HG03520 (cell line): ENCODE measurements at regions not wholly inside any gene's neighbourhood (a gene's known extent, or its start where the extent isn't known, plus 50 kb on each side); places are given as distances from the start of the nearest gene placed in this dataset.
"Not testable (repeated sequence)": the region's sequence is repeated elsewhere in the genome, so short reads cannot be mapped to it uniquely, and the experiment has no call there.

Experiments
- ATAC-seq: cut with Tn5 transposase; IDR thresholded peaks from one replicate; pipeline ENCODE4 v1.9.1; 2021; ENCODE audit warnings: mild to moderate bottlenecking, moderate library complexity; ENCODE audit not compliant: unreplicated experiment

DNA sequence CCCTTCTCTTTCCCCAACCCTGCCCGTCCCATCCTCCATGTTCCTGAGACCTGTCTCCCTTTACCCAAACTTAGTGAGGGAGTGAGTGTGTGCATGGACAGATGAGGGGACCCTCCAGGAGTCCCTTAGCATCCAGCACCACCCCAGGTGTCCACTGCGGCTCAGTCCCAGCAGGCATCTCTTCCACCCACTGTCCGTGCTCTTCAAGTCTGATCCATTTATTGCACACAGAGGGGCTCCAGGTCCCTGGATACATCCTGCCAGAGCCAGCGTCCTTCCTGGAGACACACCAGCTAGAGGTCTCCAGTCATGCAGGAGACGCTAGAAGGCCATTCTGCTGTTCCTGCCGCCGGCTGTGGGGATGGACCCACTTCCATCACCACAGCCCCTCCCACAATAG, 239.2 kb downstream of the ADGRD1 start:
- no peak for ATAC-seq

DNA sequence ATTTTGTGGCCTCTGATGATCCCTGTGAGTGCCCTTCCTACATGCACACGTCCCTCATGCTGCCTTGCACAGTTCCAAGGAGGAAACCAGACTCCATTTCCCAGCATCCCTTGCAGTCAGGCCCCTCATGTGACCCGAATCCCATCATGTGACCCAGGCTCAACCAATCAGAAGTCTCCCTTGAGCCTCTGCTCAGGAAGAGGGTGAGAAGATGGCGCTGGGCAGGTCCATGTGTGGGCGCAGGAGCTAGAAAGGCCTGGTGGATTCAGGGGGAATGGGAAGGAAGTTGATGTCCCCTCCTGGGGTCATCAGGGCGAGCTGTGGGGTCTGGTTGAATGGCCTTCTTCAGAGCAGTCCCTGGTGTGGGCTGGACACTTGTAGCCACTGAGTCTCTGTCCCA, 240.5 kb downstream of the ADGRD1 start:
- ATAC-seq: no peak

DNA sequence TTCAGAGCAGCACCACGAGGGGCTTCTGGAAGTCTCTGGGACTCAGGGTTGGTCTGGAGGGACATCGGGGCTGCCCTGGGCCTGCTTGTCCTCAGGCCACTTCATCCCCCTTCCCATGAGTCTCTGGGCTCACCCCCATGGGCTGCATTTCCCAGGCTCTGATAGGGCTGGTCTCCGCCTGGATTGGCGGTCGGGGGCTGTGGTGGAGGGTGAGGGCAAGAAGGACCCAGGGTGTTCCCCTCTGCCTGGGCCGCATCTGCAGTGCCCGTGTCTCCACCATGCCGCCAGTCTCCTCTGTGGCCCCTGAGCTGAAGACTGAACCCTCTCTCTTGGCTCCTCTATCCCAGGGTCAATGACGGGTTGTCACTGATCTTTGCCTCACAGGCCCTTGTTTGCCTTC, 242.1 kb downstream of the ADGRD1 start:
- ATAC-seq: no peak

DNA sequence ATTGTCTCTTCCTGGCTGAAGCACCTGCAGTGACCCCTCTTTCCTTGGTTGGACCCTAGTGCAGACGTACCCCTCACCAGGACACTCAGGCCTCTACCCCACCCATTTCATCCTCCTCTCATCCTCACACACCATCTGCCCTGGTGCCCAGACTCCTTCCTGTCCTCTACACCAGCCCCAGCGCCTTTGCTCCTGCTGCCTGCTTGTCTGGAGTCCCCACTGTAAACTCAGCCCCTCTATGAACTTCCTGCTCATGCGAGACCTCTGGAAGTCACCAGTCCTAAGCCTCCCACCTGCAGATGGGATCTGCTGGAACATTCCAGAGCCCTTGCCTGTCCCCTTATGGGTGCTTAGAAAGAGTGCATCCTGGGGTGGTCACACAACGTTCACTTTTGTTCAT, 242.5 kb downstream of the ADGRD1 start:
- ATAC-seq: no peak

DNA sequence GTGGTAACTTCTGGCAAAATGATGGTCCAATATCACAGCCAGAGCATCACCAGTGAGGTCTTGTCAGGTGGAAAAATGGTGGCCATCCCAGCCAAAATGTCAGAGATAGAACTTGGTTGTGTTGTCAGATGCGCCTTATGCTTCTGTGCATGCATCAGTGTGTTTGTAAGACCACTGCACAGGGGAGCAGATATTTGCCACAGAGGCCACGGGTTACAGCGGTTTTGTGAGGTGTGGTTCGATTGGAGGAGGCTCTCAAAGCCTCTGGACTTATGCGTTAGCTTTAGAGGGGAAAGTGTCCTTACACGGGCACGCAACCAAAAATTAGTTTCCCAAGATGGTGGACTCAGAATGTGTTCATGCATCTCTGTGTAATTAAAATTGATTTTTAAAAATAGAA, 243.8 kb downstream of the ADGRD1 start:
- ATAC-seq: no peak

DNA sequence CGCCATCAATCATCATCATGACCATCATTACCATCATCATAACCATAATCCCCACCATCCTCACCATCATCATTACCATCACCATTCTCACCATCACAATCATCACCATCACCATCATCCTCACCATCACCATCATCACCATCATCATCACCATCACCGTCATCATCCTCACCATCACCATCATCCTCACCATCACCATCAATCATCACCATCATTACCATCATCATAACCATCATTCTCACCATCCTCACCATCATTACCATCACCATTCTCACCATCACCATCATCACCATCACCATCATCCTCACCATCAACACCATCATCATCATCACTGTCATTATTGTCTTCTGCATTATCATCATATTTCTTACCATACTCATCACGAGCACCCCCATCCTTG, 245.5 kb downstream of the ADGRD1 start:
- ATAC-seq: no peak

DNA sequence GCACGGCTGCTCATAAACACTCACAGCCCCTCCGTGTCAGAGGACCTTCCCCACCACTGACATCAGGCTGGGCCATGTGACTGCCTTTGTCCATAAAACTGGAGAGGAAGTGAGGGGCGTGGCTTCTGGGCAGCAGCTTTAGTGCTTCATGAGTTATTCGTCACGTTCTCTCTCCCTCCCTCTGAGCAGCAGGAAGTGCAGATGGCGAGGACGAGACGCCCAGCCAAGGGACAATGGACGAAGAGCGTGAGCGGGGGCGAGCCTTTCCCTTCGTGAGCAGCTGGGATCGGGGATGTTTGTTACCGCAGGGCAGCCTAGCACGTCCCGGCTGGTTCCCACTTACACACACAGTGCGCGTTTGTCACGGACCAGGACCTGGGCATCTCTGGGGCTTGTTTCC, 248.2 kb downstream of the ADGRD1 start:
- not testable (repeated sequence) for ATAC-seq

DNA sequence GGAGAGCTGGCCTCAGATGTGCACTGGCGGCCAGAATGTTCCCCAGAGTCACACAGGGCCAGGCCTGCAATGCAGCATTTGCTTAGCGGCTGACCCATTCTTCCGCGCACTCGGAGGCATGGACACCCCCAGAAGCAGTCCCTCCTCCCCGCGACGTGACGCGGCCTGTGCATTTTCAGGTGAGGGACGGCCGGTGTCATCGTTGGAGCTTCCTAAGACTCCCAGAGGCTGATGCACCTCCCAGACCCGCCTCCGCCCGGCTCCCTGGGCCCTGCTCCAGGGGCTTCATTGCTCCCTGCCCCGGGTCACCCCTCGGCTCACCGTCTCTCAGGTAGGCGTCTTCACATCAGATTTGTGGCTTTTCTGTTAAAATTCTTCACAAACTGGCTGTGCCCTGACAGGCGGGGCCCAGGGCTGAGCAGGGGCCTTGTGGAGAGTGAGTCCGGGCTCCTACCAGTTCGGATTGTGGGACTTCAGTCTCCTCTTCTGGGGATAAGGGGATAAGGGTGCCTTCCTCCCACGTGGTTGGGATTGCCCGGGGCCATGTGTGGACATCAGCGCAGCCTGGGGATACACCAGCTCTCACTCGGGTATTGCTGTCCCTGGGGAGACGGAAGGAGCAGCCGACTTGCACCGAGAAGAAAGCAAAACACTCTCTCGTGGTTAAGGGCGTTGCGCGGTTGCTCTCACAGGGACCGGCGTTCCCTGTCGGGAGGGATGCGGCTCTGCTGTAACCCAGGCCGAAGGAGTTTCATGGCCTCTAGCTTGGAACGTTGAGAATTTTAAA, 249.1 kb downstream of the ADGRD1 start:
- ATAC-seq: no peak

DNA sequence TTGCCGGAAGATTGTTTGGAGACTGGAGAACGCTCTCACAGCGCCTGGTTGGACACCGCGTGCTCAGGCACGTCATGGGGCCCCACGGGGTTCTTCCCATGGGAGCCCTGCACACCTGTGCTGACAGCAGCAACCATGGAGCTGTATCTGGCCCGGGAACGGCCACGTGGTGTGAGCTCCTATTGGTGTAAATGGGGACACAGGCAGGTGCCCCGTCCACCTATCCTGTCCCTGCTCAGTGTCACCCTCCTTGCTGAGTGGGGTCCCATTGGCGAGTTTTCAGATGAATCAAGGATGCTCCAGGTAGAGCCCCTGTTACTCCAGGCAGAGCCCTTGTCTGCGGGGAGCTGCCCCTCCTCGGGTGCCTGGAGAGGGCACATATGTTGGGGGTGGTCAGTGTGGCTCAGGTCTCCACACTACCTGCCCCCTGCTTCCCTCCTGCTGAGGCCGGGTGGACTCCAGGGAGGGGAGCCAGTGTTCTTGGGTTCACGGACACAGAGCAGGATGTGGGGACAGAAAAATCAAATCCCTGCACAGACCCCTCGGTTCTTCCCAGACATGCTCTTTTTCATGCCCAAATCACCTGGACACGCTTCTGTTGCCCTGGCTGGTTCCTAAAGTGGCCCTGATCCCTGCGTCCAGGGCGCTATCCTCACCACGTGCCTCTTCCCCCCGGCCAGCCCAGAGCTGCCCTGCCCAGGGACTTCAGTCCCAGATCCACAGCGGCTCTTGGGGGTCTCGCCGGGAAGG, 250.1 kb downstream of the ADGRD1 start:
- no peak for ATAC-seq

DNA sequence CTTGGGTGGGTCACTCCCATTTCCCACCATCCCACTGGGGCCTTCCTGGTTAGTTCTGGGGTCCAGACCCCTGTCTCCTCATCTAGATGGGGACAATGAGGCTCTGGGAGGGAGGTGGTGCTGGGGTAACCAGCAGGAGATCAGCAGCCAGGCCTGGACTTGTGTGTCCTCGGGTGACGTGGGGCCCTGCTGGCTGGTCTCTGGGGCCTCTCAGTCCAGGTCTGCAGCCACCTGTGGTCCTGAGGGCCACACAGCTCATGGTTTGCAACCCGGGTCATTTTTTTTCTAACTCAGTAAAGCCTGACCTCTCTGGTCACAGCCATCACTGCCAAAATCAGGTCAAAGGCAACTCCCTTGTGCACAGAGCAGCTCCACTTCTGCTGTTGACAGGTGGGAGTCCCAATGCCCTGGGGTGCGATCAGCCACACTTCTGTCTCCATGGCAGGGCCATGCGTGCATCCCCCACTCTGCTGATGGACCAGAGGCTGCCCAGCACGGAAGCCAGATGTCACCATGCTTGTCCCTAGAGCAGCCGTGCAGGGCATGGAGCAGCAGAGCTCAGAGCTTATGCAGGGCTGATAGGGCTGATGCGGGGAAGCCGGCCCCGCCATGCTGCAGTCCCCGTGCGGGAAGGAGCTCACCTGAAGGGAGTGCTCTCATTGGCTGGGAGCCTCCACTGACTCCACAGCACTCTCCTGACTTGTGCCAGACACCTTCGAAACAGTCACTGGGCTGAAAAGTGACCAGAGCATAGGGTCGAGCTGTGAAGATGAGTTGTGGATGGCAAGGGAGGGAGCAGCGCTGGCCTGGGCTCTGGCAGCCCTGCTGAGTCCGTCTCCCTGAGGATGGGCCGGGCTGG, 250.9 kb downstream of the ADGRD1 start:
- no peak for ATAC-seq

DNA sequence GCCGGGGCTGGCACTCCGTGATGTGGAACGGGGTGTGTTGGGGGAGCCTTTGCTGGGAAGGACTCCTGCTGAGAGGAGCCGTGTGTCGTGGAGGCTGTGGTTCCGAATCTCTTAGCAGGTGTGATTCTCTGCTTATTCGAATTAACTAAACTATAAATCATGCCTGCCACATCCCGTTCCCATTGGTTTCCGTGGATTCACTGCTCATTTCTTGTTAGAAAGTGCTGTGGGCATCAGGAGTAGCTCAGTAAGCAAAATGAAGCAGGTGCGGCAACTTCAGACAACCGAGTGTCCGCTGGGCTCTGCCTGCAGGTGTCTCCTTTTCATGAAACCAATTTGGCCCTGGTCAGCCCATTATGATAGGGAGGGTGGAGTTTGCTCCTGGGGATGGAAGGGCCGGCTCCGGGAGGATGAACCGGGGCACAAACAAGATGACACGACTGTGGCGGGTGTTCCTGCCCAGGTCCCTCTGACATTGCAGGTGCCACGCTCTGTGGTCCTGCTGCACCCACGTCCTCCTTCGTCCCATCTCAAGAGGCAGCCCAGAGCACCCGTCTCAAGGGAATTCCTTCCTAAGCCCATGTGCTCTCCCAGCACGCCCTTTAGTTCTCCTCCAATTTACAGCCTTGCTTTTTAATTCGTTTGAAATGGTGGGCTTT, 251.7 kb downstream of the ADGRD1 start:
- not testable (repeated sequence) for ATAC-seq

DNA sequence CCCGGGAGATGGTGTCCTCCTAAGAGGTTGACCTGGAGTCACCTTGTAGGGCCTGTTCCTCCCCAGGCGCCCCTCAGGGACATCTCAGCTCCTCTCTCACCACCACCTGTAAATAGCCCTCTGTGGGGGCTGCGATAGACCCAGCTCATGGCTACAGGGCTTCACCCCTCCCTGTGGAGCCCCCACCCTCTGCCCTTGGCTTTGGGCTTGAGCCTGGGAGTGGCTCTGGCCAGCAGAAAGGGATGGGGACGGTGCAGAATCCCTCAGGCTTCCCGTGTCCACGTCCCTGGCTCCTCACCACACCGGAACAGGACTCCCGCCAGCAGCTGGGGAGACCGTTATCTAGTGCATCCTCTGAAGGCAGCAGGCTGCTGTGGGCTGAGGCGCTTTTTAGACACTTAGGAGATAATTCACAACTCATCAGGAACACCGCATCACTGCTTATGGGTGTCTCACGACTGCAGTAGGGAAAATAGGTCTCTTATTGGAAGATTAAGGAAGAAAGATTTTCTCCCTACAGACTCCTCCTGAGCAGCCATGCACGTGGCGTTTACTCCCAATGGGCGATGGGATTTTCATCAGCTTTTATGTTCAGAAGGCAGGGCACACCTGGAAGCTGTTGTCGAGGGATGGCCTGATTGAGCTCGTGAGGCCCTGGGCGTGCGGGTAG, 253.1 kb downstream of the ADGRD1 start:
- not testable (repeated sequence) for ATAC-seq

DNA sequence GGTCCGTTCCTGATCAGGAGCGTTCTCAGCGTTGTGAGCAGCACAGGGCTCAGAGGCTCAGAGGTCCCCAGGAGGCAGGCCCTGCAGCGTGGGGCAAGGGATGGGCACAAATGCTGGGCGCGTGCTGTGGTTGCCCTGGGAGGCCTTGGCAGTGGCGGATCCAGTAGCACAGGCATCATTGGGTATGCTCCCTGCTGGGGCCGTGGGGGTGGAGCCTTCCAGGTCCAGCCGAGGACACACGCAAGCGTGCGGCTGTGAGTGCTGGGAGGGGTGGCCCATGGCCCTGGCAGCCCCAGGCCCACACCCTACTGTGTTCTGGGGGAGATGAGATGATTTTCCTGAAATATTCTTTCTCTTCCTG, 253.6 kb downstream of the ADGRD1 start:
- not testable (repeated sequence) for ATAC-seq

DNA sequence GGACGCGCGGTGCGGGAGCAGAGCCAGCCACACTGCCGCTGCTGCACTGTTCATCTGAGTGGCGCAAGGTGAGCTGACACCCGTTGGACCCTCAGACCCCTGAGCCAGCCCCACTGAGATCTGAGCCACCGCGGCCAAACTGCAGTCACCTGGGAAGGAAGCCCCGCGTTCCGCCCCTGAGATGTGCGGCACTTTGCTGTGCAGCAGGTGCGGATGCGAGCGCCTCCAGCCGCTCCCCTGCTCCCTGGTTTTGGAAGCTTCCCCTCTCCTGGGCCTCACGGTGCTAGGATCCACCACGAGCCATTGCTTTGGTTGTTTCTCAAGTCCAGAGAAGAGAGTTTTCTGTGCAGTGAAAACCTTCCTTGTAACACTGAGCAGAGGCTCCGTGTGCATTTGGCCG, 254.1 kb downstream of the ADGRD1 start:
- ATAC-seq: not testable (repeated sequence)

DNA sequence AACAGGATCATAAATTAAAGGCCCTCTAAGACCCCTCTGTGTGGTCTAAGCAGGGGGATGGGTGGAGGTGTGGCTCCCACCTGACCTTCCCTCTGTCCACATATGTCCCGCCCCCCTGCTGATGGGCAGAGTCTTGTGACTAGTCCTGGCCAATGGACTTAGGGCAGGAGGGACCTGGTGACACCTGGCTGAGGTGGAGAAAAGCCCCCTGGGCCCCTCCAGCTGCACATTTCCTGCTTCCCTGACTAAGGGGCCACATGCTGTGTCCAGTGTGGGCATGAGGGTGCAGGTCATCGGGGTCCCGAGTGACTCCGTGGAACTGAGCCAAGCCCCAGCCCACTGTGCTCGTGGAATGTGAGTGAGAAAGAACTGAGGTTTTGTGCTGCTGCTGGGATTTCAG, 254.7 kb downstream of the ADGRD1 start:
- ATAC-seq: no peak

DNA sequence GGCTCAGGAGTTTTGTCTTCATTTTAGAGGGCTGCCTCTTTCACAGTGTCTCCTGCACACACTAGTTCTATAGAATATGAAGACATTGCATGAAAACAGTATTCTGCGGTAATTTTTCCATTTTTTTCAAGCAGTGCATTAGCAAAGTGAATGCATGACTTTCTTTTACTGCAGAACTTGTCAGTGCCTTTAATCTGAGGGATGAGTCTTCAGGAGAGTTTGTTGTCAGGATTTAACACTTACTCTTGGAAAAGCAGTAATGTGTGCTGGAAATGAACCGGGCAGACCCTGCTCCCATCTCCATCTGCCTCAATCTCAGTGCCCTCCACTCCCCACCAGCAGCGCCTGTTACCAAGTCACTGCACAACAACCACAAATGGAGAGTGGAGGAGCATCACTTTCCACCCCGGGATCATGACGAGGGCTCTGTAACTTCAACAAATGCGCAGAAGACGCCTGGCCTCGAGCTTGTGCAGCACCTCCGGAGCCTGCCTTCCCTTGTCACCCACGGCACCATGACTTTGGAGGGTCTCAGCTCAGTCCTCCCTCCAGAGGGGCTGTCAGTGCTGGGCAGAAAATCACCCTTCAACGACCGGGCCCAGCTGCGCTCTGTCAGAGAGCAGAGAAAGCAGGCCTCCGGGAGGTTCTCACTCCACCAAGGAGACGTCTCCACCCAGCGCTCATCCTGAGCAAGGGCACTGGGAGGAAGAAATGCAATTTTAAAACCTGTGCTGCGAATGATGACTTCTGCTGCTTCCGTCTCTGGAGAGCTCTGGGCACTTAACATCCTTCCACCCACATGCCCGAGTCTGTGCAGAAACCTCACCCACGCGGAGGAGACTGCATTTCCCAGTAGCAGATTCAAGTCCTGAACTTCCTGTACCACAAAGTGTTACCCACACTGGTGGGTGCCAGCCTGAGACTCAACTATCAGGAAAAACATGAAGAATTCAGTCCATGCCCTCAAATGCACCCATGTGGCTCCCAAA, 255.7 kb downstream of the ADGRD1 start:
- no peak for ATAC-seq

DNA sequence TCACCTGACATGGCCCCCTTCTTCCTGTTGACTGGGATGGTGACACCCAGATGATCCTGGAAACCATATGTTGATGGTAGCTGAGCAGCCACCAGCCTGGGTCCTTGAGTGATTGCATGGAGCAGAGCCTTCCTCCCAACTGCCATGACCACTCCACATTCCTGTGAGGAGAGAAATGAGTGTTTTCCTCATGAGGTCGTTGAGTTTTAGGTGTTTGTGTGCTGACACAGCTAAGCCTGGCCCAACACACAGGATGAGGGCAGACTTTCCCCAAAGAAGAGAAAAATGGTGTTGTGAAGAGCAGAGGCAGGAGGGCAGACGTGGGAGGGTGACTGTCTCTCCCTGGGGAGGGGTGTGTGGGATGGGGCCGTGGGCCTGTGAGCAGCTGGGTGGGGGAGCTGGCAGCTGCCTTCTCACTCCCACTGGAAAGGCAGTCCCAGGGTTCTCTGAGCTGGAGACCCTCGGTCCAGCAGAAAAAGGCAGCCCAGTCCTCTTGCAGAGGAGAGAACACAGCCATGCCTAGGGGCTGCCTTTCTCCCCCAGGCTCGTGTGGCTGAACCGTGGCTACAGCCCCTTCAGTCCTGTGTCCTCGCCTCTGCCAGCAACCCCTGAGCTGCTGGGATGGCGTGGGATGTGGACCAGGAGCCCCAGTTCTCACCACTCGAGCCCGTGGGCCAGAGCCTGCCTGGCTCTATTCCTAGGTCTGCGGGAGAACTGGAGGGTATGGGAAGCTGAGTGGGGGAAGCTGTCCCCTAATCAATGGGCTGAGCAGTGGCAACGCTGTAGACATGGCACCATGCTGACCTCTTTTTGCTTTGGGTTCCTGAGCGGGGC, 257.0 kb downstream of the ADGRD1 start:
- no peak for ATAC-seq

DNA sequence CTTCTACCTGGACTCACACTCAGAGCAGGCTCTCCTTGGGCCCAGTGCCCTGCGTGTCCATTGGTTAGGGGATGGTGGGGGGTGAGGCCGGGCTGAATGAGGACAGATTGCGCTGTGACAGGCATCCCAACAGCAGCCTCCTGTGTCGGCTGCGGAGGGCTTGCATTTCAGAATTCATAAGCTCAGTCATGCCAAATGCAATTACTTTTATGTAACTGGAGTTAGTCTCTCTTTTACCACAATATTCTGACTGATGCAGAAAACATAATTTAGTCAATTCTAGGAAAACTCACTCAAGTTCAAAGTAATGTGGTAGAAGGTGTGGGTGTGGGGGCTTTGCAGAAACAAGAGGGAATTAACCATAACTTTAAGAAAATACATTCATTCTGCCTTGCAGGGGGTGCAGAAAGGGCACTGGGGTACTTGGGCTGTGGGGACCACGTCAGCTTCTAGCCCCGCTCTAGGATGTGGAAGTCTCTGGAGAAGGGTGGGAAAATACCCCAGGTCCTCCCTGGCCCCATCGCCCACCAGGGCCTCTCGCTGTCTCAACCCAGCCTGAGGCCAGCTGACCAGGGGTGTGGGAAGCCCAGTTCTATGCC, 257.7 kb downstream of the ADGRD1 start:
- ATAC-seq: no peak
